Astrocyte (in vitro differentiated cells and primary cell): ENCODE measurements at regions not wholly inside any gene's neighbourhood (a gene's known extent, or its start where the extent isn't known, plus 50 kb on each side); places are given as distances from the start of the nearest gene placed in this dataset.
"Not testable (repeated sequence)": the region's sequence is repeated elsewhere in the genome, so short reads cannot be mapped to it uniquely, and the experiment has no call there.

Experiments
- DNase-seq: peaks from one replicate; pipeline ENCODE4 v3.0.0-alpha.2; 2010; ENCODE audit warnings: low read depth
- FAIRE-seq: peaks from 2 replicates; lab custom pipeline; 2011; peaks lifted over from hg19 to GRCh38; lab: Jason Lieb, UNC
- H2AFZ ChIP-seq: 2 replicates; pipeline ENCODE4 v1.6.0; 2012; ENCODE audit warnings: low read depth, low read length, inconsistent platforms
- H3K27ac ChIP-seq: 2 replicates; pipeline ENCODE4 v1.5.1; 2011; ENCODE audit warnings: low read depth, low read length, inconsistent platforms
- H3K27me3 ChIP-seq: 2 replicates; pipeline ENCODE4 v1.6.0; 2011; ENCODE audit warnings: low read length, inconsistent platforms; ENCODE audit not compliant: insufficient read depth
- H3K36me3 ChIP-seq: 2 replicates; pipeline ENCODE4 v1.5.1; 2011; ENCODE audit warnings: low read length, inconsistent platforms; ENCODE audit not compliant: insufficient read depth
- H3K4me1 ChIP-seq: 2 replicates; pipeline ENCODE4 v1.5.1; 2011; ENCODE audit warnings: low read length, inconsistent platforms; ENCODE audit not compliant: insufficient read depth
- H3K4me2 ChIP-seq: 2 replicates; pipeline ENCODE4 v1.6.0; 2012; ENCODE audit warnings: low read length, inconsistent platforms
- H3K4me3 ChIP-seq: 2 replicates; pipeline ENCODE4 v1.5.1; 2011; ENCODE audit warnings: low read depth, mild to moderate bottlenecking, low read length, inconsistent platforms; ENCODE audit not compliant: insufficient read depth
- H3K79me2 ChIP-seq: 2 replicates; pipeline ENCODE4 v1.6.0; 2012; ENCODE audit warnings: mild to moderate bottlenecking, low read length, inconsistent platforms; ENCODE audit not compliant: insufficient read depth
- H3K9ac ChIP-seq: 2 replicates; pipeline ENCODE4 v1.6.0; 2012; ENCODE audit warnings: mild to moderate bottlenecking, low read length, inconsistent platforms
- H3K9me3 ChIP-seq: 2 replicates; pipeline ENCODE4 v1.5.1; 2012; ENCODE audit warnings: low read depth, mild to moderate bottlenecking, low read length, inconsistent platforms; ENCODE audit not compliant: insufficient read depth
- H4K20me1 ChIP-seq: 2 replicates; pipeline ENCODE4 v1.6.0; 2012; ENCODE audit warnings: low read length, inconsistent platforms; ENCODE audit not compliant: insufficient read depth
- H3K27ac Mint-ChIP-seq: one replicate; pipeline ENCODE4 v1.8.0; 2021; ENCODE audit warnings: mild to moderate bottlenecking, mixed read lengths; ENCODE audit not compliant: unreplicated experiment
- H3K27me3 Mint-ChIP-seq: one replicate; pipeline ENCODE4 v1.8.0; 2021; ENCODE audit warnings: low read depth, mixed read lengths; ENCODE audit not compliant: unreplicated experiment
- H3K36me3 Mint-ChIP-seq: one replicate; pipeline ENCODE4 v1.8.0; 2021; ENCODE audit warnings: low read depth, mixed read lengths; ENCODE audit not compliant: unreplicated experiment
- H3K4me1 Mint-ChIP-seq: one replicate; pipeline ENCODE4 v1.8.0; 2021; ENCODE audit warnings: low read depth, mixed read lengths; ENCODE audit not compliant: unreplicated experiment
- H3K4me3 Mint-ChIP-seq: one replicate; pipeline ENCODE4 v1.8.0; 2021; ENCODE audit warnings: mild to moderate bottlenecking, moderate library complexity, mixed read lengths; ENCODE audit not compliant: unreplicated experiment
- H3K9me3 Mint-ChIP-seq: one replicate; pipeline ENCODE4 v1.8.0; 2021; ENCODE audit warnings: mild to moderate bottlenecking, mixed read lengths; ENCODE audit not compliant: unreplicated experiment
- EZH2 ChIP-seq: IDR thresholded peaks from 2 replicates; pipeline ENCODE4 v1.6.1; 2012; ENCODE audit warnings: mild to moderate bottlenecking, low read length, inconsistent platforms; ENCODE audit not compliant: insufficient read depth
- TF ChIP-seq, protein P1 (sequence below): IDR thresholded peaks from 2 replicates; pipeline ENCODE4 v1.5.1; 2011; ENCODE audit warnings: low read depth, mild to moderate bottlenecking, inconsistent platforms, low read length, moderate library complexity; ENCODE audit not compliant: insufficient read depth

DNA sequence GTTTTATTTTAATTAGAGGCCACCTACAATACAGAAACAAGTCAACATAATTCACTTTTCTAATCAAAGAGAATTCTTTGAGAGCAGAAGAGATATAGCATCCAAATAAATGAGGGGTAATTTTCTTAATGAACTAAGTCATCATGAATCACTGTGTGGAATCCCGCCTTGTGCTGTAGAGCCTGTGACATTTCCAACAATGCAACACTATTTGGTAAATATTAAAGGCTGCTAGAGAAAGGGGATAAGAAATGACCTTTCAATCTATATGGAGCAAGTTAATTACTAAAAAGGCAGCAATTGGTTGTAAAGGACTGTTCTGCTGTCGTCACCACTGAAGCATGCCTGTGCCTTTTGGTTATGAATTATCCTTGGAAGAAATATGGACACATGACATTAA lies 345.7 kb upstream of the MAF start:
- H3K4me2 ChIP-seq: no peak overlapping the region
- H2AFZ ChIP-seq: no peak overlapping the region
- Mint-ChIP-seq H3K9me3 (no peaks in the 10 kb centered on the region), H3K4me3 (no peak overlapping the region), H3K4me1 (peaks cover 13% of the 10 kb centered on the region), H3K27ac (no peak overlapping the region), H3K36me3 (no peaks in the 10 kb centered on the region), H3K27me3 (no peaks in the 10 kb centered on the region)
- TF ChIP-seq EZH2: no peak
- TF ChIP-seq, protein P1, sequence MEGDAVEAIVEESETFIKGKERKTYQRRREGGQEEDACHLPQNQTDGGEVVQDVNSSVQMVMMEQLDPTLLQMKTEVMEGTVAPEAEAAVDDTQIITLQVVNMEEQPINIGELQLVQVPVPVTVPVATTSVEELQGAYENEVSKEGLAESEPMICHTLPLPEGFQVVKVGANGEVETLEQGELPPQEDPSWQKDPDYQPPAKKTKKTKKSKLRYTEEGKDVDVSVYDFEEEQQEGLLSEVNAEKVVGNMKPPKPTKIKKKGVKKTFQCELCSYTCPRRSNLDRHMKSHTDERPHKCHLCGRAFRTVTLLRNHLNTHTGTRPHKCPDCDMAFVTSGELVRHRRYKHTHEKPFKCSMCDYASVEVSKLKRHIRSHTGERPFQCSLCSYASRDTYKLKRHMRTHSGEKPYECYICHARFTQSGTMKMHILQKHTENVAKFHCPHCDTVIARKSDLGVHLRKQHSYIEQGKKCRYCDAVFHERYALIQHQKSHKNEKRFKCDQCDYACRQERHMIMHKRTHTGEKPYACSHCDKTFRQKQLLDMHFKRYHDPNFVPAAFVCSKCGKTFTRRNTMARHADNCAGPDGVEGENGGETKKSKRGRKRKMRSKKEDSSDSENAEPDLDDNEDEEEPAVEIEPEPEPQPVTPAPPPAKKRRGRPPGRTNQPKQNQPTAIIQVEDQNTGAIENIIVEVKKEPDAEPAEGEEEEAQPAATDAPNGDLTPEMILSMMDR: no peak
- H3K9ac ChIP-seq: no peak overlapping the region
- FAIRE-seq (no peak), DNase-seq (no peak)
- H3K9me3 ChIP-seq: no peaks in the 10 kb centered on the region
- H3K27me3 ChIP-seq: no peaks in the 10 kb centered on the region
- no peaks in the 10 kb centered on the region for H3K36me3 ChIP-seq
- no peak overlapping the region for H3K4me3 ChIP-seq
- H4K20me1 ChIP-seq: no peaks in the 10 kb centered on the region
- no peaks in the 10 kb centered on the region for H3K79me2 ChIP-seq
- H3K27ac ChIP-seq: no peak overlapping the region
- peaks cover 10% of the 10 kb centered on the region for H3K4me1 ChIP-seq

DNA sequence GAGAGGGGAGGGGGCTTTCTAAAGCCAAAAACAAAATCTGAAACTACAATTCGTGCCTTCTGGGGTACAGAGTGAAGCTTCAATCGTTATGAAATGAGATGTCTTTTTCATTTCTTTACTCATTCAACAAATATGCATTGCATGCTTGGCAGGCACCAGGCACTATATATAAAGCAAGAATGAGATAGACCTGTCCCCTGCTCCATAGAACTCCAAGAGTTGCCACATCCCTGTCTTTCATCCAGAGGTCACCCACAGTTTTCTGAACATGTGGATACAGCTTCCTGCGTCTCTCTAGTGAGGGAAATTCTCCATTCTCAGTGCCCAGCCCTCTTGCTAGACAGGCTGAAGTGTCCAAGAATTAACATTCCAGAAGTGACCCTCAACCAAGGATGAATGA lies 343.2 kb upstream of the MAF start:
- TF ChIP-seq EZH2: no peak
- TF ChIP-seq, protein P1: no peak
- no peaks in the 10 kb centered on the region for H3K27me3 ChIP-seq

DNA sequence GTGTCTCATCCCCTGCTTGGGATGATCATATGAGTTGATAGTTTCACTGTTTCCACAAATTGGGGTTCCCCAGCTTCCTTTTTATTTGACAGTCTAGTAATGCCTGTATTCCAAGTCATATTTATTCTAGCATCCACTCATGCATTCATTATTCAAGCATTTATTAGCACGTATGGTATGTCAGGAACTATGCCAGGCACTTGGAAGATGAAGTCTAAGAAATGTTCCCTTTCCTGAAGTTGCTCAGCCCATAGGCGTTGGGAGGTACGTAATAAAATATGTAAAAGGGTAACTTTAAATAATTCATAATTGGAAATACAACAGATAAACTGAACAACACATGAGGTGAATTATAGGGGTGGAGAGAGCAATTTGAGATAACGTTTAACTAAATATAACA lies 338.0 kb upstream of the MAF start:
- Mint-ChIP-seq H3K4me1 (peaks cover 3% of the 10 kb centered on the region), H3K9me3 (no peaks in the 10 kb centered on the region), H3K27ac (no peak overlapping the region), H3K27me3 (no peaks in the 10 kb centered on the region), H3K36me3 (no peaks in the 10 kb centered on the region), H3K4me3 (no peak overlapping the region)
- no peak overlapping the region for H2AFZ ChIP-seq
- H3K4me2 ChIP-seq: no peak overlapping the region
- no peak for DNase-seq
- H3K9me3 ChIP-seq: no peaks in the 10 kb centered on the region
- H4K20me1 ChIP-seq: no peaks in the 10 kb centered on the region
- H3K4me1 ChIP-seq: no peaks in the 10 kb centered on the region
- H3K36me3 ChIP-seq: no peaks in the 10 kb centered on the region
- TF ChIP-seq, protein P1: no peak
- no peak for TF ChIP-seq EZH2
- no peaks in the 10 kb centered on the region for H3K27me3 ChIP-seq
- H3K4me3 ChIP-seq: no peak overlapping the region
- no peak for FAIRE-seq
- no peak overlapping the region for H3K9ac ChIP-seq
- no peak overlapping the region for H3K27ac ChIP-seq
- no peaks in the 10 kb centered on the region for H3K79me2 ChIP-seq

More for the DNA sequence above, 343.2 kb upstream of the MAF start:
- H3K4me1 Mint-ChIP-seq: peaks cover 13% of the 10 kb centered on the region
- H3K4me3 ChIP-seq: no peak overlapping the region
- H3K27me3 Mint-ChIP-seq: no peaks in the 10 kb centered on the region
- H4K20me1 ChIP-seq: no peaks in the 10 kb centered on the region
- FAIRE-seq: no peak
- no peaks in the 10 kb centered on the region for H3K9me3 Mint-ChIP-seq
- no peak overlapping the region for H3K9ac ChIP-seq
- H3K4me3 Mint-ChIP-seq: no peak overlapping the region
- no peaks in the 10 kb centered on the region for H3K9me3 ChIP-seq
- H3K79me2 ChIP-seq: no peaks in the 10 kb centered on the region
- H3K36me3 ChIP-seq: no peaks in the 10 kb centered on the region
- H2AFZ ChIP-seq: no peak overlapping the region
- H3K4me1 ChIP-seq: peaks cover 10% of the 10 kb centered on the region
- peak overlapping the region; percentile 30 for H3K27ac ChIP-seq
- H3K36me3 Mint-ChIP-seq: no peaks in the 10 kb centered on the region
- peak; percentile 4 for DNase-seq
- H3K27ac Mint-ChIP-seq: no peak overlapping the region
- H3K4me2 ChIP-seq: peak overlapping the region; percentile 45

DNA sequence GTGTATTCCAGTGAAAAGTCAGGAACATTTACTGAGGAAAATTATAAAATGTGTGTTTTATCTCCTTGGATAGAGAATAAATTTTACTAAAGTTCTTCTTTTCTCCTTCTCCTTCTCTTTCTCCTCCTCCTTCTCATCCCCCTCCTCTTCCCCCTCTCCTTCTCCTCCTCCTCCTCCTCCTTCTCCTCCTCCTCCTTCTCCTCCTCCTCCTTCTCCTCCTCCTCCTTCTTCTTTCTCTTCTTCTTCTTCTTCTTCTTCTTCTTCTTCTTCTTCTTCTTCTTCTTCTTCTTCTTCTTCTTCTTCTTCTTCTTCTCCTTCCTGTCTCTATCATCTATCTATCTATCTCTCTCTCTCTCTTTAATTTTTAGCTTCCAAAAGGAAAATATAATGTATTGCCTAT lies 337.1 kb upstream of the MAF start:
- not testable (repeated sequence) for H3K9me3 ChIP-seq, H3K27ac Mint-ChIP-seq, H3K36me3 ChIP-seq, H3K4me1 Mint-ChIP-seq, H3K4me3 ChIP-seq, H3K4me3 Mint-ChIP-seq, H3K4me2 ChIP-seq, H3K9ac ChIP-seq, H3K36me3 Mint-ChIP-seq, H4K20me1 ChIP-seq, H3K27me3 ChIP-seq, H3K27me3 Mint-ChIP-seq, DNase-seq, H3K9me3 Mint-ChIP-seq, H3K79me2 ChIP-seq, H3K4me1 ChIP-seq, H2AFZ ChIP-seq, FAIRE-seq, H3K27ac ChIP-seq
